ENCODE measurements at regions not wholly inside any gene's neighbourhood (a gene's known extent, or its start where the extent isn't known, plus 50 kb on each side); places are given as distances from the start of the nearest gene placed in this dataset.
"Not testable (repeated sequence)": the region's sequence is repeated elsewhere in the genome, so short reads cannot be mapped to it uniquely, and the experiment has no call there.

- no peak for DNase-seq
Observed at GRCh38 chr5:116914869-116915504, 340.4 kb upstream of the SEMA6A start.

- DNase-seq: no peak
Observed at GRCh38 chr5:116912221-116912620, 337.6 kb upstream of the SEMA6A start.

- DNase-seq: no peak
Observed at GRCh38 chr5:116911074-116911473, 336.5 kb upstream of the SEMA6A start.

- no peak for DNase-seq
Observed at GRCh38 chr5:116908537-116908936, 333.9 kb upstream of the SEMA6A start.

DNA sequence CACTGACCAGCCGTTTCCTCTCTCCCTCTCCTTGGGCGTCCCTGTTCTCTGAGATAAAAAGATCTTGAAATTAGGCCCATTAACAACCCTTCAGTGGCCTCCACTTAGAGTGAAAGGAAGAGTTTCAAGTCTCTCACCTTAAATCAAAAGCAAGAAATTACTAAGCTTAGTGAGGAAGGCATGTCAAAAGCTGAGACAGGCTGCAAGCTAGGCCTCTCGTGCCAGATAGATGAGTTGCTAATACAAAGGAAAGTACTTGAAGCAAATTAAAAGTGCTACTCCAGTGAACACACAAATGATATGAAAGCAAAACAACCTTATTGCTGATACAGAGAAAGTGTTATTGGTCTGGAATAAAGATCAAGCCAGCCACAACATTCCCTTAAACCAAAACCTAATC, 331.3 kb upstream of the SEMA6A start:
- no peak for DNase-seq

DNA sequence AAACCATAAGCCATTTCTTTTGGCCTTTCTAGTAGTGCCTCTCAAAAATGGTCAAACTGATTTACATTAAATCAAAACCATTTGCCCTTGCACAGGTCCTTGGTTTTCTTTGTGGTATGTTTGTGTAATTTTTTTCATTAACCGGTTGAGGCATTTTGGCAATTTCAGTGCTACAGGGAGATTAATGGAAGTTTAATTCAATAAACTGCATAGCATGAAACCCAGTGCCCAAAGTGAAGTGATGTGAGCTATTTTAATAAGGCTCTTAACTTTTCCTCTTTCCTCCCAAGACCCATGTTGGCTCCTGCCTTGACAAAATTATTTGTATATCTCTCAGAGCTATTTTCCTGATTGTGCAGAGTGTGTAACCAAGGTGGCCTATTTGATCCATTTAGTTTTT, 326.2 kb upstream of the SEMA6A start:
- DNase-seq: no peak

- no peak for DNase-seq
Observed at GRCh38 chr5:116898917-116899316, 324.3 kb upstream of the SEMA6A start.

- no peak for DNase-seq
Observed at GRCh38 chr5:116897291-116897690, 322.7 kb upstream of the SEMA6A start.

- no peak for DNase-seq
Observed at GRCh38 chr5:116896001-116896400, 321.4 kb upstream of the SEMA6A start.

GRCh38 chr5:116892993-116893392, 318.4 kb upstream of the SEMA6A start:
- no peak for DNase-seq

DNA sequence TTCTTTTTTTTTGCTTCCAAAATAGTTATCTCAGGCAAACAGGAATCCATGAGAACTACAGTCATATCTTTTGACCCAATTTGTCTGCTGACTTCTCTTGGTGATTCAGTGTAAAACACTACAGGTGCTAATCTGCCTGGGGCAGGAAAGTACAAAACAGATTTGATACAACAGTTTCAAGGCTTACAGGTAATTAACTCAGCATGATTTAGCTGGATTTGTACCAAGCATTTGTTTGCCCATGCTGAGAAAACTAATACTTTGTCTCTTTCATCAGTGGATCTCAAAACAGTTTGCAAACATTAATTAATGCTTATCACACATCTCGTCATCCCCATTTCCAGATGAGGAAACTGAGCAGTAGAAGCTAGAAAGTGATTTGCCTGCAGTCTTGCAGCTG, 312.5 kb upstream of the SEMA6A start:
- DNase-seq: no peak

- DNase-seq: no peak
Observed at GRCh38 chr5:116885825-116886224, 311.2 kb upstream of the SEMA6A start.

DNA sequence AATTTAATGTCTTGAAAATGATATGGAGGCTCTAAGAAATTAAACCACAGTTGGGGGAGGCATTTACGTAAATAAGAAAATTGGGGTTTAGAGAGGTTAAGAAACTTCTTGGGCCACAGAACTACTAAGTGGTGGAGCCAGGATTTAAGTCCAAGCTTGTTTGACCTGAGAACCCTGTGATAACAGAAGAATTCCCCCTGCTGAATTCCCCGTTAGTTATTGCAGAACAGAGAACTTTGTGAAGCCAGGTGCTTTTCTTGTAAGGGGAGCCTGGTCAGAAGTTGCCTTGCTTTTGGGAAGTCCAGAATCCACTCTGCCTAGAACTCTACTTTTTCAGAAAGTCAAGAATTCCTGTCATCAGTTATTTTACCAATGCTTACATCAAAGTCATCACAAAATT, 309.3 kb upstream of the SEMA6A start:
- no peak for DNase-seq

- DNase-seq: no peak
Observed at GRCh38 chr5:116881921-116882531, 307.4 kb upstream of the SEMA6A start.

DNA sequence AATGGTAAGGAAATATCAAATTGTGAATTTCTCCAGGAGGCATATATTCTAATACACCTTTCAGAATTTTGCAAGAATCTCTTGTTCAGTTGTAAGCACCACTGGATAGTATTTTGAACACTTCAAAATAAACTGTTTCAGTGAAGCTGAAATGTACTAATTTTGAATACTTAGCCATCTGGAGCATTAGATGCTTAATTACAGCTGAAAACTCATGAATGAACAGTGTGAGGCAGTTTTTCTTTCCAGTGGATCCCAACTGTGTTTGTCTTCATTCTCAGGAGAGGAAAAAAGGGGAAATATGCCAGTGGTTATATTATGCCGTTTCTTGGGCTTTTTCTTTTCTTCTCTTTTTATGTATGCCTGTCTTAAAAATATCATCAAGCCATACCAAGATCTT, 306.0 kb upstream of the SEMA6A start:
- no peak for DNase-seq

- DNase-seq: no peak
Observed at GRCh38 chr5:116880150-116880549, 305.5 kb upstream of the SEMA6A start.

DNA sequence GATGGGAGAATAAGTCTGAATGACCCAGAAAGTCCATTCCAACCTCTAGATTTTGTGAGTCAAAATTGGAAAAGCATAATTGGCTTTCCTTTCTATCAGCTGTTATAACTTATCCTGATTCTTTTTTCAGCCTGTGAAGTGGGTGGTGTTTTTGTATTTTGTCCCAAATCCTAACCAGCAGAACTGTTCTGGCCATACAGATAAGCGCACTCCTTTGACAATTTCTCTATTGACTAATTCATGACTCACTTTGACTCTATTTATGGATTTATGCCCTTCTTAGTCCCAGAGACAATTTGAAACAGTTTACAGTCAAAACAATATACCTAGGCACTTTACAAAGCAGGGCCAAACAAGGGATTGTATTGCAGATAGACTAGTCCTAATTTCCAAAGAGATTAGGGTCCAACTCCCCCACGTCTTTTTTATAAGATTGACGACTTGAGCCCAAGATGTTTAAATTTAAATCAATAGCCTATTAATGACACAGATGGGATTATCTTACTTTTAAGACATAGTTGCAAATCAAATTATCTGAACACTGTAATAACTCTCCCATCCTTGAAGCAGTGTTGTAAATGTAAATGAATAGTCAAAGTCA, 301.7 kb upstream of the SEMA6A start:
- DNase-seq: no peak

DNA sequence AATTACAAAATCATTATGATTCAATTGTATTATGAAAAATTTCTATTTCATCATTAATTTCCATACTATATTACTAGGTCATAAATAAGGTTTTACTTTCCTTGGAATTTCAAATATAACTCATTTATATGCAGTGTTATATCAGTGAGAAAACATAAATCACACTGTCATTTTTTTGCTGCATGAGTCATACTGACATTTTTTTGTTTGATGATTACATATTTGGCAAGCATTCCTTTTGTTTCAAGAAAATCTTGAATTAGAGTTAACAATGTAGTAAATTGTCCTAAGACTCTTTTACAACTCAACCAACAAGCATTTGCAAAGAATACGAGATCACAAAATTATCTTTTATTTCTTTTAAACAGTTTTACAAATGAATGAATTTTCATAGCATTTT, 298.4 kb upstream of the SEMA6A start:
- DNase-seq: no peak

DNA sequence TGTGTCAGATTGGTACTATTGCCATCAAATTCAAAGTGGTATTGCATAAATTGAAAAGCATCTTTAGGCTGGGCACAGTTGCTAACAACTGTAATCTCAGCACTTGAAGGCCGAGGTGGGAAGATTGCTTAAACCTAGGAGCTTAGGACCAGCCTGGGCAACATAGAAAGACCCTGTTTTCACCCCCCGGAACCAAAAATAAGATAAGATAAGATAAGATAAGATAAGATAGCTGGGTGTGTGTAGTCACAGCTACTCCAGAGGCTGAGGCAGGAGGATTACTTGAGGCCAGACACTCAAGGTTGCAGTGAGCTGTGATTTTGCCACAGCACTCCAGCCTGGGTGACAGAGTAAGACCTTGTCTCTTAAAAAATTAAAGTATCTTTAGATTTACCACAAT, 297.9 kb upstream of the SEMA6A start:
- DNase-seq: no peak

DNA sequence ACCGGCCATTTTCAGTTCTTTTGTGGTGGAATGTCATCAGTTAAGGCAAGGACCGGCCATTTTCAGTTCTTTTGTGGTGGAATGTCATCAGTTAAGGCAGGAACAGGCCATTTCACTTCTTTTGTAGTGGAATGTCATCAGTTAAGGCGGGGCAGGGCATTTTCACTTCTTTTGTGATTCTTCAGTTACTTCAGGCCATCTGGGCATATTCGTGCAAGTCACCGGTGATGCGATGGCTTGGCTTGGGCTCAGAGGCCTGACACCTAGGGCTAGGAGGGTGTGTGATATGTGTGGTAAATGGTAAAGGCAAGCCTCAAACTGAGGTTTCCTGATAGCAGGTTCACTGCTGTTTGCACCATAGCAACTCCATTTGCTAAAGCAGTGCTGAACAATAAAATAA, 293.2 kb upstream of the SEMA6A start:
- DNase-seq: not testable (repeated sequence)

DNA sequence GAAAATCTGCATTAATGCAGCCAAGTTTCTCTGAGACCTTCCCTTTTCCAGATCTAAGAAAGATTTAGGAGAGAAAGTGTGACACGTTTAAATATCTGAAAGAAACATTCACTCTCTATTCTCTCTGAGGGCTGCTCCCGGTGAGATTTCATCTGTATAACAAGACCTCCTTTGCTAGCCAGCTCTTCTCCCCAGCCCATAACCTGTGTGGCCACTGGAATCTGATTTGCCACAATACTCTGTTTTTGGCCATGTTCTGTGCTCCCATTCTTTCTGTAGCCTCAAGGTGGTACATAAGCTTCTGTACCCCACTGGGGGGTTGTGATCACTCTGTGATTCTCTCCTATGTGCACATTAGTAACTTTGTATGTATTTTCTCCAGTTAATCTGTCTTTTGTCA, 291.0 kb upstream of the SEMA6A start:
- no peak for DNase-seq

GRCh38 chr5:116864838-116865190, 290.2 kb upstream of the SEMA6A start:
- DNase-seq: no peak

GRCh38 chr5:116864157-116864837, 289.7 kb upstream of the SEMA6A start:
- peak; percentile 11 for DNase-seq

Data from eye (tissue), 1 donor.